ENCODE measurements at regions not wholly inside any gene's neighbourhood (a gene's known extent, or its start where the extent isn't known, plus 50 kb on each side); places are given as distances from the start of the nearest gene placed in this dataset.

- no peak for TF ChIP-seq CTCF (IDR thresholded peaks at IDR 0.05; ENCODE audit: insufficient read depth, low read depth, low read length)
- no peak for TF ChIP-seq EZH2 (IDR thresholded peaks at IDR 0.05; ENCODE audit: insufficient read depth, low read length)
Measured at GRCh38 chr12:83196694-83197350, 510.1 kb downstream of the TMTC2 start.

Measured in astrocyte (in vitro differentiated cells and primary cell).